Spleen (tissue), 11 donors: ENCODE measurements at regions not wholly inside any gene's neighbourhood (a gene's known extent, or its start where the extent isn't known, plus 50 kb on each side); places are given as distances from the start of the nearest gene placed in this dataset.

Experiments used
- DNase-seq: peaks from one replicate; pipeline ENCODE4 v3.0.0-alpha.2; 2020
- H3K27ac ChIP-seq, 8 donors: fragments of 200-600 bp; sonication (generic) in 7 of 8; 1 replicate in 4 of 8; 2 replicates in 4 of 8; pipeline versions ENCODE4 v1.5.0 to v1.8.0; 2016 to 2021; ENCODE audit warnings: inconsistent platforms in 4 of 8, mild to moderate bottlenecking in 4 of 8, moderate library complexity in 1 of 8
- H3K27me3 ChIP-seq, 7 donors: fragments of 200-600 bp; sonication (generic) in 6 of 7; replicated peaks in 1 of 7; 1 replicate in 4 of 7; 2 replicates in 3 of 7; pipeline versions ENCODE4 v1.5.0 to v1.8.0; 2016 to 2021; ENCODE audit warnings: inconsistent platforms in 3 of 7, mild to moderate bottlenecking in 1 of 7
- H3K36me3 ChIP-seq, 6 donors: fragments of 200-600 bp; sonication (generic) in 5 of 6; 1 replicate in 4 of 6; 2 replicates in 2 of 6; pipeline versions ENCODE4 v1.5.0 to v1.8.0; 2016 to 2021; ENCODE audit warnings: inconsistent platforms in 2 of 6
- H3K4me1 ChIP-seq, 6 donors: fragments of 200-600 bp; sonication (generic) in 5 of 6; 1 replicate in 3 of 6; 2 replicates in 3 of 6; pipeline versions ENCODE4 v1.5.0 to v1.8.0; 2016 to 2021; ENCODE audit warnings: inconsistent platforms in 3 of 6
- H3K4me3 ChIP-seq, 8 donors: fragments of 200-600 bp; sonication (generic) in 7 of 8; 1 replicate in 4 of 8; 2 replicates in 4 of 8; pipeline versions ENCODE4 v1.5.0 to v1.8.0; 2016 to 2021; ENCODE audit warnings: inconsistent platforms in 4 of 8, mild to moderate bottlenecking in 4 of 8, moderate library complexity in 2 of 8
- H3K9me3 ChIP-seq, 8 donors: fragments of 200-600 bp; sonication (generic) in 7 of 8; 1 replicate in 4 of 8; 2 replicates in 4 of 8; pipeline versions ENCODE4 v1.5.0 to v1.8.0; 2016 to 2021; ENCODE audit warnings: inconsistent platforms in 4 of 8
- CTCF ChIP-seq, 11 experiments: fragments of 200-600 bp in 7 of 11; fragments of 450-650 bp in 4 of 11; sonication (generic) in 4 of 11; IDR thresholded peaks in 8 of 11; conservative IDR thresholded peaks in 3 of 11; 1 replicate in 7 of 11; 2 replicates in 4 of 11; pipeline versions ENCODE4 v1.4.0 to v1.8.0; 2016 to 2021; ENCODE audit warnings: antibody characterized with exemption in 11 of 11, inconsistent platforms in 4 of 11, mild to moderate bottlenecking in 1 of 11
- POLR2A ChIP-seq, 3 donors: fragments of 450-650 bp; IDR thresholded peaks; one replicate each; pipeline ENCODE4 v1.5.1; 2017; ENCODE audit warnings: antibody characterized with exemption in 3 of 3, mild to moderate bottlenecking in 1 of 3
- POLR2AphosphoS5 ChIP-seq, 3 donors: sonication (generic); formaldehyde crosslinking; IDR thresholded peaks; one replicate each; pipeline ENCODE4 v1.5.1; 2017; ENCODE audit warnings: antibody characterized with exemption in 3 of 3
- WGBS, 5 donors: extraction: QIAGEN DNeasy Blood & Tissue Kit in 3 of 5; methylation state at CpG; one replicate each; pipeline versions ENCODE4 v1.1.5 to v1.1.7; 2013 to 2018; 5-methylcytosine and 5-hydroxymethylcytosine counted together
- intact Hi-C: fragments of 100-400 bp; cut with DNase I; formaldehyde crosslinking; loops from one replicate; pipeline ENCODE4 v1.15.0; 2023; ENCODE audit warnings: low total_unique reads
- donor health status: healthy with polysubstance abuse.
- donor health status: DM: no; HTN: no; CAD: no; lungs with moderate emphysema.
- donor health status: DM: no; HTN: no; CAD: no.
- donor health status: Bipolar disorder and iron deficiency.
- donor health status: healthy.
- donor health status: DM: no; HTN: no; CAD: no.
- donor health status: DM: yes; HTN: yes; CAD: no.

- intact Hi-C loops: loop anchor here (5.0 kb wide), 1 partner anchor 626 kb away; no protein-coding TSS in a partner anchor
- no peaks in the 10 kb centered on the region for H3K36me3 ChIP-seq
- no peak overlapping the region for H3K27ac ChIP-seq
- H3K4me1 ChIP-seq: peaks cover 0 to 3% (median 0%) of the 10 kb centered on the region in 6 donors
- no peaks in the 10 kb centered on the region for H3K27me3 ChIP-seq
- TF ChIP-seq POLR2AphosphoS5 (IDR thresholded peaks at IDR 0.05) (no peak), CTCF (IDR thresholded peaks at IDR 0.05 in 8 of 11, conservative IDR thresholded peaks at IDR 0.05 in 3 of 11) (no peak), POLR2A (IDR thresholded peaks at IDR 0.05) (no peak)
- no peak for DNase-seq
- H3K4me3 ChIP-seq: no peak overlapping the region
- 56 to 74% (median 70%) methylated on average over 3 of the region's 3 CpGs for WGBS, 5 donors
- H3K9me3 ChIP-seq: no peaks in the 10 kb centered on the region
Measured at GRCh38 chr6:145213614-145214013, 521.7 kb downstream of the EPM2A start.

GRCh38 chr6:145214570-145214969, 520.8 kb downstream of the EPM2A start:
- TF ChIP-seq CTCF (IDR thresholded peaks at IDR 0.05 in 8 of 11, conservative IDR thresholded peaks at IDR 0.05 in 3 of 11) (peak in 8 of 11 experiments; percentile 18 to 48 (median 41)), POLR2A (IDR thresholded peaks at IDR 0.05) (no peak)
- H3K9me3 ChIP-seq: no peaks in the 10 kb centered on the region
- H3K27me3 ChIP-seq: no peaks in the 10 kb centered on the region
- H3K4me3 ChIP-seq: no peak overlapping the region
- no peak for DNase-seq
- peaks cover 0 to 3% (median 0%) of the 10 kb centered on the region in 6 donors for H3K4me1 ChIP-seq
- H3K27ac ChIP-seq: no peak overlapping the region
- H3K36me3 ChIP-seq: no peaks in the 10 kb centered on the region
- 3 to 8% (median 6%) methylated on average over 2 of the region's 2 CpGs for WGBS, 5 donors
- intact Hi-C loops: loop anchor here (5.0 kb wide), 1 partner anchor 627 kb away; no protein-coding TSS in a partner anchor

DNA sequence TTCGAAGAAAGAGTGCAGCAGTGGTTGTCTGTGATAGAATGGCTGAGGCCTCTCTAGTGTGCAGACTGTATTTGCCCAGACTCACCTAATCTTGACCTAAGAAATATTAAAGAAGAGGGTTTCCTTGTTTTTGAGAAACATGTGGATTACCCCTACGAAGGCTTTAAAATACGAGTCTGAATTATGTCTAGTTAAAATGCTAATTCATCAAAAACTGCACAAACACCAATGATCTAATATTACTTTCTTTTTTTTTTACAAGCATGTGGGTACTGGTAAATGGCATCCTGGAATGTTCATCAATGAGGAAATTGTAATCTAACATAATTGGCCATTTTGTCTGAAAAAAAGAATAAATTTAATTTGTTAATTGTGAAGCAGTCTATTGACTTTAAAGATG, 510.9 kb downstream of the EPM2A start:
- H3K4me1 ChIP-seq: no peaks in the 10 kb centered on the region
- H3K9me3 ChIP-seq: no peaks in the 10 kb centered on the region
- no peak overlapping the region for H3K4me3 ChIP-seq
- H3K27me3 ChIP-seq: no peaks in the 10 kb centered on the region
- H3K36me3 ChIP-seq: no peaks in the 10 kb centered on the region
- 79 to 90% (median 86%) methylated on average over 3 of the region's 3 CpGs for WGBS, 5 donors
- intact Hi-C loops: no loop called here
- no peak overlapping the region for H3K27ac ChIP-seq
- DNase-seq: no peak
- TF ChIP-seq POLR2A (IDR thresholded peaks at IDR 0.05) (no peak), POLR2AphosphoS5 (IDR thresholded peaks at IDR 0.05) (no peak), CTCF (IDR thresholded peaks at IDR 0.05 in 8 of 11, conservative IDR thresholded peaks at IDR 0.05 in 3 of 11) (no peak)

- H3K4me3 ChIP-seq: no peak overlapping the region
- 55 to 82% (median 79%) methylated on average over 3 of the region's 3 CpGs for WGBS, 5 donors
- intact Hi-C loops: no loop called here
Measured at GRCh38 chr6:145225500-145225899, 509.8 kb downstream of the EPM2A start.

More at GRCh38 chr6:145225500-145225899, 509.8 kb downstream of the EPM2A start:
- H3K27ac ChIP-seq: no peak overlapping the region
- H3K9me3 ChIP-seq: no peaks in the 10 kb centered on the region
- no peaks in the 10 kb centered on the region for H3K27me3 ChIP-seq
- no peaks in the 10 kb centered on the region for H3K4me1 ChIP-seq
- TF ChIP-seq POLR2AphosphoS5 (IDR thresholded peaks at IDR 0.05): no peak
- no peak for TF ChIP-seq POLR2A (IDR thresholded peaks at IDR 0.05)
- TF ChIP-seq CTCF (IDR thresholded peaks at IDR 0.05 in 8 of 11, conservative IDR thresholded peaks at IDR 0.05 in 3 of 11): no peak
- DNase-seq: no peak
- no peaks in the 10 kb centered on the region for H3K36me3 ChIP-seq
